A673 (cell line): ENCODE measurements at regions not wholly inside any gene's neighbourhood (a gene's known extent, or its start where the extent isn't known, plus 50 kb on each side); places are given as distances from the start of the nearest gene placed in this dataset.

Experiments
- EZH2 ChIP-seq: fragments of 200-600 bp; sonication (generic); IDR thresholded peaks from 2 replicates; pipeline ENCODE4 v1.6.1; 2017; ENCODE audit warnings: borderline replicate concordance, low read depth, mild to moderate bottlenecking, mixed read lengths, antibody characterized with exemption, low read length; ENCODE audit not compliant: poor library complexity, severe bottlenecking
- TF ChIP-seq, protein P1 (sequence below): fragments of 300-800, 200-600 bp; sonication (generic); conservative IDR thresholded peaks from 2 replicates; pipeline ENCODE4 v1.5.1; 2017; ENCODE audit warnings: low read depth, mild to moderate bottlenecking, antibody characterized with exemption, low read length, moderate library complexity, mixed read lengths

GRCh38 chr10:55786461-55787050, 574.5 kb downstream of the ZWINT start:
- no peak for TF ChIP-seq EZH2
- TF ChIP-seq, protein P1, sequence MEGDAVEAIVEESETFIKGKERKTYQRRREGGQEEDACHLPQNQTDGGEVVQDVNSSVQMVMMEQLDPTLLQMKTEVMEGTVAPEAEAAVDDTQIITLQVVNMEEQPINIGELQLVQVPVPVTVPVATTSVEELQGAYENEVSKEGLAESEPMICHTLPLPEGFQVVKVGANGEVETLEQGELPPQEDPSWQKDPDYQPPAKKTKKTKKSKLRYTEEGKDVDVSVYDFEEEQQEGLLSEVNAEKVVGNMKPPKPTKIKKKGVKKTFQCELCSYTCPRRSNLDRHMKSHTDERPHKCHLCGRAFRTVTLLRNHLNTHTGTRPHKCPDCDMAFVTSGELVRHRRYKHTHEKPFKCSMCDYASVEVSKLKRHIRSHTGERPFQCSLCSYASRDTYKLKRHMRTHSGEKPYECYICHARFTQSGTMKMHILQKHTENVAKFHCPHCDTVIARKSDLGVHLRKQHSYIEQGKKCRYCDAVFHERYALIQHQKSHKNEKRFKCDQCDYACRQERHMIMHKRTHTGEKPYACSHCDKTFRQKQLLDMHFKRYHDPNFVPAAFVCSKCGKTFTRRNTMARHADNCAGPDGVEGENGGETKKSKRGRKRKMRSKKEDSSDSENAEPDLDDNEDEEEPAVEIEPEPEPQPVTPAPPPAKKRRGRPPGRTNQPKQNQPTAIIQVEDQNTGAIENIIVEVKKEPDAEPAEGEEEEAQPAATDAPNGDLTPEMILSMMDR, result no peak
